Trophoblast cell (in vitro differentiated cells and primary cell): ENCODE measurements at regions not wholly inside any gene's neighbourhood (a gene's known extent, or its start where the extent isn't known, plus 50 kb on each side); places are given as distances from the start of the nearest gene placed in this dataset.
A peak's percentile ranks its signal among the peaks of the same experiment; 100 is the strongest.

Experiments used
- DNase-seq, 2 donors: peaks; one replicate each; pipeline ENCODE4 v3.0.0-alpha.2; 2016
- H2AFZ ChIP-seq: 2 replicates; pipeline ENCODE4 v1.6.1; 2013; ENCODE audit warnings: low read length, moderate library complexity, mild to moderate bottlenecking; ENCODE audit not compliant: insufficient read depth, poor library complexity
- H2AK5ac ChIP-seq: 2 replicates; pipeline ENCODE4 v1.6.1; 2013; ENCODE audit warnings: mild to moderate bottlenecking, low read length
- H2BK120ac ChIP-seq: 2 replicates; pipeline ENCODE4 v1.6.1; 2013; ENCODE audit warnings: low read length, mild to moderate bottlenecking, moderate library complexity; ENCODE audit not compliant: insufficient read depth, poor library complexity
- H2BK12ac ChIP-seq: 2 replicates; pipeline ENCODE4 v1.6.1; 2013; ENCODE audit warnings: mild to moderate bottlenecking, low read length, moderate library complexity
- H2BK5ac ChIP-seq: 2 replicates; pipeline ENCODE4 v1.6.1; 2013; ENCODE audit warnings: low read length, low read depth, moderate library complexity, mild to moderate bottlenecking; ENCODE audit not compliant: poor library complexity
- H3K14ac ChIP-seq: 2 replicates; pipeline ENCODE4 v1.6.1; 2013; ENCODE audit warnings: mild to moderate bottlenecking, low read length
- H3K18ac ChIP-seq: 2 replicates; pipeline ENCODE4 v1.6.1; 2013; ENCODE audit warnings: mild to moderate bottlenecking, low read length
- H3K23ac ChIP-seq: 2 replicates; pipeline ENCODE4 v1.6.1; 2013; ENCODE audit warnings: low read length
- H3K27ac ChIP-seq: 2 replicates; pipeline ENCODE4 v1.5.1; 2013; ENCODE audit warnings: low read depth, mild to moderate bottlenecking, inconsistent platforms, low read length, moderate library complexity
- H3K27me3 ChIP-seq: 2 replicates; pipeline ENCODE4 v1.6.1; 2013; ENCODE audit warnings: inconsistent platforms, mild to moderate bottlenecking, low read length, moderate library complexity; ENCODE audit not compliant: insufficient read depth
- H3K36me3 ChIP-seq, 2 experiments: 1 replicate in 1 of 2; 2 replicates in 1 of 2; pipeline ENCODE4 v1.6.1; 2013; ENCODE audit warnings: low read length in 2 of 2, mild to moderate bottlenecking in 2 of 2, moderate library complexity in 1 of 2; ENCODE audit not compliant: insufficient read depth in 2 of 2, control insufficient read depth in 1 of 2
- H3K4ac ChIP-seq: 2 replicates; pipeline ENCODE4 v1.6.1; 2013; ENCODE audit warnings: low read depth, mild to moderate bottlenecking, low read length, moderate library complexity
- H3K4me1 ChIP-seq, 2 experiments: 1 replicate in 1 of 2; 2 replicates in 1 of 2; pipeline ENCODE4 v1.6.1; 2013; ENCODE audit warnings: low read length in 2 of 2, mild to moderate bottlenecking in 2 of 2, moderate library complexity in 1 of 2; ENCODE audit not compliant: insufficient read depth in 2 of 2, control insufficient read depth in 1 of 2
- H3K4me2 ChIP-seq: 2 replicates; pipeline ENCODE4 v1.6.1; 2013; ENCODE audit warnings: inconsistent platforms, mild to moderate bottlenecking, low read length, moderate library complexity
- H3K4me3 ChIP-seq: 2 replicates; pipeline ENCODE4 v1.5.1; 2013; ENCODE audit warnings: mild to moderate bottlenecking, low read depth, low read length, inconsistent platforms
- H3K79me1 ChIP-seq: one replicate; pipeline ENCODE4 v1.6.1; 2013; ENCODE audit warnings: low read length
- H3K79me2 ChIP-seq: 2 replicates; pipeline ENCODE4 v1.6.1; 2013; ENCODE audit warnings: low read length, mild to moderate bottlenecking; ENCODE audit not compliant: control insufficient read depth, insufficient read depth, poor library complexity
- H3K9ac ChIP-seq: 2 replicates; pipeline ENCODE4 v1.6.1; 2013; ENCODE audit warnings: mild to moderate bottlenecking, low read length
- H3K9me3 ChIP-seq: 2 replicates; pipeline ENCODE4 v1.6.1; 2013; ENCODE audit warnings: low read depth, mild to moderate bottlenecking, control low read depth, inconsistent platforms, low read length; ENCODE audit not compliant: insufficient read depth
- H4K12ac ChIP-seq: 2 replicates; pipeline ENCODE4 v1.6.1; 2013; ENCODE audit warnings: low read depth, mild to moderate bottlenecking, low read length, moderate library complexity
- H4K8ac ChIP-seq: 2 replicates; pipeline ENCODE4 v1.6.1; 2013; ENCODE audit warnings: low read depth, mild to moderate bottlenecking, low read length, moderate library complexity
- H4K91ac ChIP-seq: one replicate; pipeline ENCODE4 v1.6.1; 2013; ENCODE audit warnings: low read depth, mild to moderate bottlenecking, low read length, moderate library complexity
- WGBS: extraction: QIAGEN DNeasy Blood & Tissue Kit; methylation state at CpG from one replicate; pipeline ENCODE4 v1.1.7; 2013; ENCODE audit warnings: missing lambda C conversion rate; ENCODE audit not compliant: insufficient read length, insufficient coverage; ENCODE audit errors: extremely low coverage; 5-methylcytosine and 5-hydroxymethylcytosine counted together

- Histone ChIP-seq H3K79me1 (no peaks in the 10 kb centered on the region), H3K9me3 (peaks cover 3% of the 10 kb centered on the region), H2BK12ac (no peak overlapping the region), H3K27me3 (no peaks in the 10 kb centered on the region), H2BK120ac (no peak overlapping the region), H3K4me1 (no peaks in the 10 kb centered on the region), H3K4me2 (no peak overlapping the region), H4K91ac (no peak overlapping the region), H3K36me3 (no peaks in the 10 kb centered on the region), H3K9ac (no peak overlapping the region), H3K79me2 (no peaks in the 10 kb centered on the region), H3K4ac (no peak overlapping the region), H3K18ac (no peak overlapping the region), H2AFZ (no peak overlapping the region), H3K14ac (no peak overlapping the region), H2AK5ac (no peak overlapping the region), H3K27ac (no peak overlapping the region), H4K12ac (no peak overlapping the region), H4K8ac (no peak overlapping the region), H3K23ac (no peak overlapping the region), H3K4me3 (no peak overlapping the region), H2BK5ac (no peak overlapping the region)
- DNase-seq = no peak
- WGBS = no CpG with 5 or more reads among the region's 2 CpGs
Observed at GRCh38 chr6:67630146-67630545, 1004.9 kb upstream of the ADGRB3 start.

- H3K27ac ChIP-seq = no peak overlapping the region
- no peak overlapping the region for H2BK12ac ChIP-seq
- no peak overlapping the region for H4K12ac ChIP-seq
- H3K23ac ChIP-seq = no peak overlapping the region
- H3K4me3 ChIP-seq = no peak overlapping the region
- H4K91ac ChIP-seq = no peak overlapping the region
- H3K4me1 ChIP-seq = no peaks in the 10 kb centered on the region
- no peaks in the 10 kb centered on the region for H3K27me3 ChIP-seq
- H3K79me2 ChIP-seq = no peaks in the 10 kb centered on the region
- H3K79me1 ChIP-seq = no peaks in the 10 kb centered on the region
- no peak overlapping the region for H3K9ac ChIP-seq
- no peaks in the 10 kb centered on the region for H3K36me3 ChIP-seq
- H2AK5ac ChIP-seq = no peak overlapping the region
- H3K9me3 ChIP-seq = no peaks in the 10 kb centered on the region
- no peak overlapping the region for H3K4me2 ChIP-seq
- DNase-seq = peak in 1 of 2 donors; percentile 13
- no peak overlapping the region for H3K4ac ChIP-seq
- no peak overlapping the region for H3K18ac ChIP-seq
- H2BK5ac ChIP-seq = no peak overlapping the region
- no peak overlapping the region for H3K14ac ChIP-seq
- H2BK120ac ChIP-seq = no peak overlapping the region
- no peak overlapping the region for H2AFZ ChIP-seq
- H4K8ac ChIP-seq = no peak overlapping the region
Observed at GRCh38 chr6:67629258-67629657, 1005.8 kb upstream of the ADGRB3 start.

- no peaks in the 10 kb centered on the region for H3K79me1 ChIP-seq
Observed at GRCh38 chr6:67615796-67616195, 1019.3 kb upstream of the ADGRB3 start.

GRCh38 chr6:67608099-67608749 lies 1026.9 kb upstream of the ADGRB3 start:
- Histone ChIP-seq H3K9ac (no peak overlapping the region), H3K4me1 (no peaks in the 10 kb centered on the region), H3K79me2 (no peaks in the 10 kb centered on the region), H3K27me3 (no peaks in the 10 kb centered on the region), H4K12ac (no peak overlapping the region), H4K8ac (no peak overlapping the region), H3K4me2 (no peak overlapping the region), H4K91ac (no peak overlapping the region), H3K79me1 (no peaks in the 10 kb centered on the region), H3K9me3 (no peaks in the 10 kb centered on the region), H3K4ac (no peak overlapping the region), H3K14ac (no peak overlapping the region), H3K18ac (no peak overlapping the region), H3K27ac (no peak overlapping the region), H3K4me3 (no peak overlapping the region), H2BK5ac (no peak overlapping the region), H3K23ac (no peak overlapping the region), H3K36me3 (no peaks in the 10 kb centered on the region), H2BK120ac (no peak overlapping the region), H2BK12ac (no peak overlapping the region), H2AFZ (no peak overlapping the region), H2AK5ac (no peak overlapping the region)
- no peak for DNase-seq
- WGBS = no CpG with 5 or more reads among the region's 4 CpGs

More at GRCh38 chr6:67615796-67616195, 1019.3 kb upstream of the ADGRB3 start:
- 100% methylated on average over 3 of the region's 7 CpGs for WGBS
- Histone ChIP-seq H3K4ac (no peak overlapping the region), H4K12ac (no peak overlapping the region), H3K27me3 (no peaks in the 10 kb centered on the region), H3K14ac (no peak overlapping the region), H2BK5ac (no peak overlapping the region), H2AFZ (no peak overlapping the region), H3K27ac (no peak overlapping the region), H3K4me3 (no peak overlapping the region), H4K91ac (no peak overlapping the region), H3K23ac (no peak overlapping the region), H4K8ac (no peak overlapping the region), H3K18ac (no peak overlapping the region), H3K4me1 (no peaks in the 10 kb centered on the region), H3K36me3 (no peaks in the 10 kb centered on the region), H2AK5ac (no peak overlapping the region), H3K9ac (no peak overlapping the region), H3K9me3 (no peaks in the 10 kb centered on the region), H2BK12ac (no peak overlapping the region), H2BK120ac (no peak overlapping the region), H3K4me2 (no peak overlapping the region), H3K79me2 (no peaks in the 10 kb centered on the region)
- DNase-seq = no peak
